ENCODE measurements at regions not wholly inside any gene's neighbourhood (a gene's known extent, or its start where the extent isn't known, plus 50 kb on each side); places are given as distances from the start of the nearest gene placed in this dataset.

DNA sequence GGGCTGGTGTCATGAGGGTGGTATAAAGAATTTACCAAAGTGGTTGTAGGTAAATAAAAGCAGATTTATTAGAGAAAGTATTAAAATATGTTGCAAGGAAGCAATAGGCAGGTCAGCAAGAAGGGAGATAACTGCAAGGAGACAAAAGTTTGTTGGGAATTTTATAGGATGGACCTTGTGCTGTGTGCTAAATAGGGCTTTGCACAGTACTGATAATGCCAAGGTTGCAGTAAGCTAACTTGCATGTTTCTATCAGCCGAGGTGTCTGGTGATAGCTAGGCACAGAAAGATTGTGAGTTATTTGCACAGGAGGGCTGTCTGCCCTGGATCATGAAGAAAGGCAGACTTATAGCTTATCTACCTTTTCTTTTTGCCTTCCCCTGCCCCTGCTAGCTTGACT, 102.5 kb upstream of the SPRED1 start:
- H3K36me3 Mint-ChIP-seq, result no peaks in the 10 kb centered on the region
- peaks cover 18% of the 10 kb centered on the region for H3K27me3 Mint-ChIP-seq
- DNase-seq, result no peak
- H3K4me3 Mint-ChIP-seq, result no peak overlapping the region
- H3K27ac Mint-ChIP-seq, result no peak overlapping the region
- peaks cover 17% of the 10 kb centered on the region for H3K9me3 Mint-ChIP-seq
- no peaks in the 10 kb centered on the region for H3K4me1 Mint-ChIP-seq

GRCh38 chr15:38150794-38151193, 101.8 kb upstream of the SPRED1 start:
- Mint-ChIP-seq H3K4me1 (no peaks in the 10 kb centered on the region), H3K36me3 (no peaks in the 10 kb centered on the region), H3K27ac (no peak overlapping the region), H3K9me3 (peaks cover 18% of the 10 kb centered on the region), H3K4me3 (no peak overlapping the region), H3K27me3 (peaks cover 18% of the 10 kb centered on the region)
- no peak for DNase-seq

GRCh38 chr15:38153781-38154180, 98.9 kb upstream of the SPRED1 start:
- peaks cover 25% of the 10 kb centered on the region for H3K27me3 Mint-ChIP-seq
- no peak for DNase-seq

GRCh38 chr15:38154255-38154654, 98.4 kb upstream of the SPRED1 start:
- no peaks in the 10 kb centered on the region for H3K36me3 Mint-ChIP-seq
- no peaks in the 10 kb centered on the region for H3K4me1 Mint-ChIP-seq
- H3K27me3 Mint-ChIP-seq, result peaks cover 25% of the 10 kb centered on the region
- no peak for DNase-seq
- H3K4me3 Mint-ChIP-seq, result no peak overlapping the region
- H3K27ac Mint-ChIP-seq, result no peak overlapping the region
- peaks cover 29% of the 10 kb centered on the region for H3K9me3 Mint-ChIP-seq

More at GRCh38 chr15:38153781-38154180, 98.9 kb upstream of the SPRED1 start:
- Mint-ChIP-seq H3K27ac (no peak overlapping the region), H3K4me1 (no peaks in the 10 kb centered on the region), H3K9me3 (peaks cover 29% of the 10 kb centered on the region), H3K36me3 (no peaks in the 10 kb centered on the region), H3K4me3 (no peak overlapping the region)

DNA sequence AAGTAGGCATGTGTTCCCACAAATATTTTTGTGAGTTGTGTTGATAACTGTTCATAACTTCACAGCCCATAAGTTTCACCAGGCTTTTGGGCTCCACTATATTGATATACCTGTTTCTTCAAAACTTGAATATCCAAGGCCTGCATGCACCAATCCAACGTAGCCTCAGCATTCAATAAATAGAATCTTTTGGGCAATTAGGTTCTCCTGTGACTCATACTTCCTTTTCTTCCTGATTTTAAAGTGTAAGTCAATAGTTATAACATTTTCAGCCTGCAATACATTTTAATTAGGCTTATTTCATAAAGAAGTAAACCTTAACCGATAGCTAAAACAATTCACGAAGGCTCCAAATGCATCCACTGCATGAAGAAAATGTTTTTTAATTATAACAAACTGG, 97.8 kb upstream of the SPRED1 start:
- Mint-ChIP-seq H3K27ac (no peak overlapping the region), H3K4me1 (no peaks in the 10 kb centered on the region), H3K36me3 (no peaks in the 10 kb centered on the region), H3K27me3 (peaks cover 26% of the 10 kb centered on the region), H3K9me3 (peaks cover 29% of the 10 kb centered on the region), H3K4me3 (no peak overlapping the region)
- DNase-seq, result no peak

- H3K27ac Mint-ChIP-seq, result no peak overlapping the region
- H3K4me3 Mint-ChIP-seq, result no peak overlapping the region
- no peaks in the 10 kb centered on the region for H3K4me1 Mint-ChIP-seq
- no peaks in the 10 kb centered on the region for H3K36me3 Mint-ChIP-seq
- H3K27me3 Mint-ChIP-seq, result peaks cover 23% of the 10 kb centered on the region
- H3K9me3 Mint-ChIP-seq, result no peaks in the 10 kb centered on the region
- DNase-seq, result no peak
These were observed 89.0 kb upstream of the SPRED1 start for GRCh38 chr15:38163658-38164057.

DNA sequence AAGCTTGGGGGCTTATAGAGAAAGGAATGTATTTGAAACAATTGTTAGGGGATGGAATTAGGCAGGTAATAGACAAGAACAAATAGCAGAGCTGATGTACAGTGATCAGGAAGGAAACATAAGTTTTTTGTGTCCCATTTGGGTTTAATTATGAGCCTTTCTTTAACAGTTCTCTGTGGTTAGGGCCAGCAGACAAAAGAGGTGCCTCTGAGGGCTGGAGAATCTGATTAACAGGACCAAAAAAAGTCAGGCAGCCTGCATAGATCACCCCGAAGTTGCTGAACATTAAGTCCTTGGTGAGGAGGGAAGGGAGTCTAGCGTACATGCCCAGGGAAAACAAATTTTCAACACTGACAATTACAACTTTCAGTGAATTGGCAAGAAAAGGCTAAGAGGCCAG, 88.6 kb upstream of the SPRED1 start:
- Mint-ChIP-seq H3K4me3 (no peak overlapping the region), H3K4me1 (no peaks in the 10 kb centered on the region), H3K27me3 (peaks cover 23% of the 10 kb centered on the region), H3K9me3 (no peaks in the 10 kb centered on the region), H3K27ac (no peak overlapping the region), H3K36me3 (no peaks in the 10 kb centered on the region)
- no peak for DNase-seq

- Mint-ChIP-seq H3K9me3 (no peaks in the 10 kb centered on the region), H3K27ac (no peak overlapping the region), H3K27me3 (peaks cover 22% of the 10 kb centered on the region), H3K4me3 (no peak overlapping the region), H3K4me1 (no peaks in the 10 kb centered on the region), H3K36me3 (no peaks in the 10 kb centered on the region)
- no peak for DNase-seq
These were observed 88.1 kb upstream of the SPRED1 start for GRCh38 chr15:38164507-38164906.

DNA sequence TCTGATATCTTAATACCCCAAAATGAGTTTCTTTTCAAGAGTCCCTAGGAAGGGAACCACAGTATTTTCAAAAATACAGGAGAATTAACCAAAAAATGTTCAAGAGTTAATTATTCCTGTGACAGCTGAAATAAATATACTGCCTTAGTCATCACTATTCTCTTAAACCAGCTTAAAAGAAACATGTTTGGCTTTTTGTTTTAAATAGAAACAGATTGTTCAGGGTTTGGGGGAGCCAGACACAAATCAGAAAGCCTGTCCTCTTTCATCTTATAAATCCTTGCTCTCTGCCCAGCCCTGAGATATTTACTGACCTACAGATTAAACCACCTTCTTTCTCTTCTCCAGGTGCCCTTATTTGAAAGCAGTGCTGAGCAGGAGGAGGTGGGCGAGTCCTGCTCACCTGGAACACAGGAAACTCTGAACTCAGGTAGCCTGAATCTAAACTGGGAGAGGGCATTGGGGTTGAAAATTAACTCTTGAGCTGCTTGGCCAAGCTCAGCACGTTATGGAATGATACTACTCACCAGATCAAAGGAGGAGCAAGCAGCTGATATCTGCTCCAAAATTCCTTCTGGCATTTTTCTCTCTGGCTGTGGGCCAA, 84.1 kb upstream of the SPRED1 start:
- H3K36me3 Mint-ChIP-seq, result no peaks in the 10 kb centered on the region
- no peaks in the 10 kb centered on the region for H3K9me3 Mint-ChIP-seq
- peaks cover 25% of the 10 kb centered on the region for H3K27me3 Mint-ChIP-seq
- no peak overlapping the region for H3K4me3 Mint-ChIP-seq
- DNase-seq, result no peak
- no peaks in the 10 kb centered on the region for H3K4me1 Mint-ChIP-seq
- no peak overlapping the region for H3K27ac Mint-ChIP-seq

DNA sequence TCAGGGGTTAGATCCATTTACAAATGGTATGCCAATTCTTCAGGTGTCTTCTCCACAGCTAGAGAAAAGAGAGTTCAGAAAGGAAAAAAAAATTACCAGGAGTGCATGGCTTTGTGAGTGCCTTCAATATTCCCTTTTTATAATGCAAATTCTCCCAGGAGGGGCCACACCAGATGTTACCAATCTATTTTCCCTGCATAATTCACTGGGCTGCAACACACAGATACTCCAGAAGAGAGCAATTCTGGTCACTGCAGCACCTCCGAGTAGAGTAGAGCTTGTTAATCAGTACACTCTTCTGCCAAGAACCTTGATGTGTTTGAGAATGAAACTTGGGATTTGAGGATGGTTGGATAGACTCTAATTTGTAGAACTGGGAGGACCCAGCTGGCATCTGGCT, 80.7 kb upstream of the SPRED1 start:
- no peak for DNase-seq
- Mint-ChIP-seq H3K4me1 (no peaks in the 10 kb centered on the region), H3K36me3 (no peaks in the 10 kb centered on the region), H3K27me3 (peaks cover 37% of the 10 kb centered on the region), H3K27ac (no peak overlapping the region), H3K9me3 (no peaks in the 10 kb centered on the region), H3K4me3 (no peak overlapping the region)

GRCh38 chr15:38174691-38175090, 77.9 kb upstream of the SPRED1 start:
- Mint-ChIP-seq H3K27ac (no peak overlapping the region), H3K9me3 (no peaks in the 10 kb centered on the region), H3K4me1 (no peaks in the 10 kb centered on the region), H3K4me3 (no peak overlapping the region), H3K27me3 (peaks cover 39% of the 10 kb centered on the region), H3K36me3 (no peaks in the 10 kb centered on the region)
- no peak for DNase-seq

DNA sequence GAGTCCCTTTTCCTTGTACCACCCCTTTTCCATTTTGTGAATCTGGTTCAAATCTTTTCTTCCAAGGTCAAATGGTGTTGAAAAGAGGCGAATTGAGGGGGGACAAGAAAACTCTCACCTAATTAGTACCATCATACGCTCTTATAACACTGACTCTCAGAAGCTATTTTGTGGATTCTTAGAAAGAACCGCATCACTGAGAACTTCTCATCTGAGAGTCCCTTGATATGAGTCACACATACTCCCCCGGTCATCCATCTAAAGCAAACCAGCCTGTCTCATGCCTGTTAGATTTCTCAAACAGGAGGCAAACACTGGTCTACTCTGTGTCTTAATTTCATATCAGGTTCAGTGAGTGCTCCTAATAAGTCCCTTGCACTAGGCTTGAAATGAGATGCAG, 76.5 kb upstream of the SPRED1 start:
- Mint-ChIP-seq H3K4me1 (no peaks in the 10 kb centered on the region), H3K36me3 (no peaks in the 10 kb centered on the region), H3K4me3 (no peak overlapping the region), H3K9me3 (no peaks in the 10 kb centered on the region), H3K27me3 (peaks cover 38% of the 10 kb centered on the region), H3K27ac (no peak overlapping the region)
- no peak for DNase-seq

DNA sequence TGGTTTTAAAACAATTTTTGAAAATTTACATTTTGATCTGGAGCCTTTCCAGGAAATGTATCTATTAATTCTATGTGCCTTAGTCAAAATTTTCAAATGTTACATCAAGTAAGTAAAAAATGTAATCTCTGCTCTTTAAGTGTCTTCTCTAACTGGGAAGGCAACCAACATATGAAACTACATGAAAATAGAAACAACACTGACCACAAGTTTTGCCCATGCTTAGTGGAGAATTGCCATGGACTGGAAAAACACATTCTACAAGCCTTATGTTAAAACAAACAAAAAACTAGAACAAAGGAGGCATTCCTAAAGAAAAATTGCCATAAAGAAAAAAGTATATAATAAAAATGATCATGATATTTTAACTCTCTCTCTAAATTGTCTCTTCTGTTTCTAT, 75.9 kb upstream of the SPRED1 start:
- no peak overlapping the region for H3K27ac Mint-ChIP-seq

DNA sequence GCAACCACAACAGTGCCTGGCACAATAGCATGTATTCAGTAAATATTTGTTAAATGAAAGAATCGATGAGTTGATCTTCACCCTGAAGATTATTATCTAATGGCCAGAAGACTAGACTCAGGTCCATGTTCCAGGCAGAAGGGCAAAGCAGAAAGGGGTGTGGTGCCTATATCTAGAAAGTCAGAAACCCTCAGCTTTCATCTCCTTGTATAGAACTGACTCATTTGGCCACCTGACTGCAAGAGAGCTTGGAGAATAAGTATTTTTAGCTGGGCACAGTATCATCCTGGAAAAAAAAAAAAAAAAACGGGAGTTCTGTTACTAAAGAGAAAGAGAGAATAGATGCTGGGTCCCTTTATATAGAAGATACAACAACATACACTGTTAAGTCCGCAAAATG, 69.7 kb upstream of the SPRED1 start:
- Mint-ChIP-seq H3K4me1 (no peaks in the 10 kb centered on the region), H3K27ac (no peak overlapping the region), H3K36me3 (no peaks in the 10 kb centered on the region), H3K4me3 (no peak overlapping the region), H3K27me3 (peaks cover 29% of the 10 kb centered on the region), H3K9me3 (no peaks in the 10 kb centered on the region)
- DNase-seq, result no peak

More for the DNA sequence above, 75.9 kb upstream of the SPRED1 start:
- Mint-ChIP-seq H3K9me3 (no peaks in the 10 kb centered on the region), H3K4me3 (no peak overlapping the region), H3K4me1 (no peaks in the 10 kb centered on the region), H3K27me3 (peaks cover 35% of the 10 kb centered on the region), H3K36me3 (no peaks in the 10 kb centered on the region)
- DNase-seq, result no peak

DNA sequence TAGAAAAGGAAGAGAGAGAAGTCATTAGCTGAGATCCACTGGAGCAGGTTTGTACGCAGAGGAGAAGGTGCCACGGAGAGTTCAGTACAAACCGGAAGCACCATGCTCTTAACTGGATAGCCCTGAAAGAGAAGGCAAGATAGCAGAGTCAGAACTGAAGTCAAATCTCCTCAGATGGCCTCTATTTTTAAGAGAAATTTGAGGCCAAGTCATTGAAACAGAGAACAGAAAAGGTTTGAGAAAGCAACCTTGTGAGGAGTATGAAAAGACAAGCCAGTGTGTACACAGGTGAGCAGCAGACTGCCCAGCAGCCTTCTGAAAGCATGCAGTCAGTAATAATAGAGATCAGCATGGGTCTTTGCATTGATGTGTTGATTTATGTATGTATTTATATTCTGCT, 66.1 kb upstream of the SPRED1 start:
- Mint-ChIP-seq H3K36me3 (no peaks in the 10 kb centered on the region), H3K4me3 (no peak overlapping the region), H3K4me1 (no peaks in the 10 kb centered on the region), H3K27me3 (peaks cover 34% of the 10 kb centered on the region), H3K9me3 (no peaks in the 10 kb centered on the region), H3K27ac (no peak overlapping the region)
- DNase-seq, result no peak

GRCh38 chr15:38187630-38188313, 64.9 kb upstream of the SPRED1 start:
- Mint-ChIP-seq H3K27ac (no peak overlapping the region), H3K4me3 (no peak overlapping the region), H3K27me3 (peaks cover 34% of the 10 kb centered on the region), H3K4me1 (no peaks in the 10 kb centered on the region), H3K9me3 (no peaks in the 10 kb centered on the region), H3K36me3 (no peaks in the 10 kb centered on the region)
- no peak for DNase-seq

Data from activated naive CD8-positive, alpha-beta T cell treated with anti-CD3 and anti-CD28 coated beads for 36 hours (primary cell).